ENCODE measurements at regions not wholly inside any gene's neighbourhood (a gene's known extent, or its start where the extent isn't known, plus 50 kb on each side); places are given as distances from the start of the nearest gene placed in this dataset.

DNA sequence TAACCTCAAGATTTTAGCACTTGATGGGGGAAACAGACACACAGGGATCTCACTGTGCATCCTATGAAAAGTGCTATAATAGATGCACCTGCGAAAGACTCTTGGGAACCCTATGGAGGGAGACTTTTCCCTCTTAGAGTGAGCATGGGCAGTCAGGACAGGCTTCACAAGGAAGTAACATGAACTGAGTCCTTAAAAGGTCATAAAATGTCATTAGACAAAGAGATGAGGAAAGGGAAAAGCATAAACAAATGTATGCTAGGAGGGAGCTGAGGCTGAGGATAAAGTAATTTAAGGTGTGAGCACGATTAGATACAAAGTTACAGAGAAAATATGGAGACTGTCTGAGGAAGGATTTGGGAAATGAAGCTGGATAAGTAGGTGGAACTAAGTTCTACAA, 60.6 kb upstream of the MIER3 start:
- Histone ChIP-seq H3K27me3 (ENCODE audit: control insufficient read depth in 2 of 2, insufficient read depth in 2 of 2, low read length in 2 of 2) (no peaks in the 10 kb centered on the region), H2AFZ (ENCODE audit: insufficient read depth, low read depth, low read length, poor library complexity, severe bottlenecking) (no peak overlapping the region), H3K4me1 (ENCODE audit: control insufficient read depth in 1 of 2, insufficient read depth in 2 of 2, low read length in 2 of 2) (no peaks in the 10 kb centered on the region), H3K79me2 (ENCODE audit: insufficient read depth, low read length) (no peaks in the 10 kb centered on the region), H4K20me1 (ENCODE audit: insufficient read depth, low read length) (no peaks in the 10 kb centered on the region), H3K36me3 (replicated peaks in 1 of 2; ENCODE audit: control insufficient read depth in 1 of 2, insufficient read depth in 2 of 2, low read length in 2 of 2) (no peaks in the 10 kb centered on the region), H3K4me3 (replicated peaks in 1 of 3; ENCODE audit: low read depth in 2 of 3, low read length in 3 of 3) (no peak overlapping the region), H3K9me3 (replicated peaks in 1 of 2; ENCODE audit: control insufficient read depth in 1 of 2, insufficient read depth in 1 of 2, low read length in 2 of 2) (no peaks in the 10 kb centered on the region), H3K27ac (ENCODE audit: low read depth in 1 of 2, low read length in 2 of 2) (no peak overlapping the region), H3K4me2 (replicated peaks; ENCODE audit: extremely low read depth, low read length, poor library complexity, severe bottlenecking) (no peak overlapping the region), H3K9ac (ENCODE audit: insufficient read depth, low read length, poor library complexity, severe bottlenecking) (no peak overlapping the region)
- 90% methylated on average over 2 of the region's 2 CpGs for WGBS (ENCODE audit: insufficient coverage)
- H3K4me3 Mint-ChIP-seq, result no peak overlapping the region
- H3K36me3 Mint-ChIP-seq, result no peaks in the 10 kb centered on the region
- TF ChIP-seq, protein P1, sequence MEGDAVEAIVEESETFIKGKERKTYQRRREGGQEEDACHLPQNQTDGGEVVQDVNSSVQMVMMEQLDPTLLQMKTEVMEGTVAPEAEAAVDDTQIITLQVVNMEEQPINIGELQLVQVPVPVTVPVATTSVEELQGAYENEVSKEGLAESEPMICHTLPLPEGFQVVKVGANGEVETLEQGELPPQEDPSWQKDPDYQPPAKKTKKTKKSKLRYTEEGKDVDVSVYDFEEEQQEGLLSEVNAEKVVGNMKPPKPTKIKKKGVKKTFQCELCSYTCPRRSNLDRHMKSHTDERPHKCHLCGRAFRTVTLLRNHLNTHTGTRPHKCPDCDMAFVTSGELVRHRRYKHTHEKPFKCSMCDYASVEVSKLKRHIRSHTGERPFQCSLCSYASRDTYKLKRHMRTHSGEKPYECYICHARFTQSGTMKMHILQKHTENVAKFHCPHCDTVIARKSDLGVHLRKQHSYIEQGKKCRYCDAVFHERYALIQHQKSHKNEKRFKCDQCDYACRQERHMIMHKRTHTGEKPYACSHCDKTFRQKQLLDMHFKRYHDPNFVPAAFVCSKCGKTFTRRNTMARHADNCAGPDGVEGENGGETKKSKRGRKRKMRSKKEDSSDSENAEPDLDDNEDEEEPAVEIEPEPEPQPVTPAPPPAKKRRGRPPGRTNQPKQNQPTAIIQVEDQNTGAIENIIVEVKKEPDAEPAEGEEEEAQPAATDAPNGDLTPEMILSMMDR (IDR thresholded peaks at IDR 0.05), result no peak
- peaks cover 2% of the 10 kb centered on the region for H3K4me1 Mint-ChIP-seq
- peaks cover 0 to 6% (median 0%) of the 10 kb centered on the region in 7 donors for H3K9me3 Mint-ChIP-seq
- DNase-seq, result no peak
- H3K27me3 Mint-ChIP-seq (ENCODE audit: low read depth in 3 of 3), result peaks cover 0 to 1% (median 0%) of the 10 kb centered on the region in 3 donors
- no peak overlapping the region for H3K27ac Mint-ChIP-seq
- intact Hi-C loops (cut with micrococcal nuclease), result no loop called here

DNA sequence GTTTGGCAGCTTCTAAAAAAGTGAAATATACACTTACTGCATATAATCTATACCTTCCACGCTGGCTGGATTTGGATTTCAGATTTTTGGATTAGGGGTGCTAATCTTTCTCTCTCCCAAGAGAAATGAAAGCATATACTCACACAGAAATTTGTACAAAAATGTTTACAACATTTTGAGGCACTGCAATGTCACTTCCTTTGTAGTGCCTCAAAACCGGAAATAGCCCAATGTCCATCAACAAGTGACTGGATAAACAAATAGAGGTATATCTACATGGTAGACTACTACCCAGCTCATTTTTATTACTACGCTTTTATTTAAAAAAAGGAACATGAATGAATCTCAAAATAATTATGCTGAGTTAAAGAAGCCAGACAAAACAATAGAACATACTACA, 74.0 kb upstream of the MIER3 start:
- Histone ChIP-seq H3K9ac (ENCODE audit: insufficient read depth, low read length, poor library complexity, severe bottlenecking) (no peak overlapping the region), H3K79me2 (ENCODE audit: insufficient read depth, low read length) (no peaks in the 10 kb centered on the region), H2AFZ (ENCODE audit: insufficient read depth, low read depth, low read length, poor library complexity, severe bottlenecking) (no peak overlapping the region), H3K4me1 (ENCODE audit: control insufficient read depth in 1 of 2, insufficient read depth in 2 of 2, low read length in 2 of 2) (peaks cover 5 to 10% of the 10 kb centered on the region in 2 donors), H3K36me3 (replicated peaks in 1 of 2; ENCODE audit: control insufficient read depth in 1 of 2, insufficient read depth in 2 of 2, low read length in 2 of 2) (no peaks in the 10 kb centered on the region), H4K20me1 (ENCODE audit: insufficient read depth, low read length) (no peaks in the 10 kb centered on the region), H3K27me3 (ENCODE audit: control insufficient read depth in 2 of 2, insufficient read depth in 2 of 2, low read length in 2 of 2) (no peaks in the 10 kb centered on the region), H3K27ac (ENCODE audit: low read depth in 1 of 2, low read length in 2 of 2) (no peak overlapping the region), H3K4me3 (replicated peaks in 1 of 3; ENCODE audit: low read depth in 2 of 3, low read length in 3 of 3) (no peak overlapping the region), H3K9me3 (replicated peaks in 1 of 2; ENCODE audit: control insufficient read depth in 1 of 2, insufficient read depth in 1 of 2, low read length in 2 of 2) (no peaks in the 10 kb centered on the region), H3K4me2 (replicated peaks; ENCODE audit: extremely low read depth, low read length, poor library complexity, severe bottlenecking) (no peak overlapping the region)
- Mint-ChIP-seq H3K27ac (no peak overlapping the region), H3K27me3 (ENCODE audit: low read depth in 3 of 3) (no peaks in the 10 kb centered on the region), H3K4me3 (no peak overlapping the region), H3K9me3 (peaks cover 0 to 6% (median 4%) of the 10 kb centered on the region in 7 donors), H3K36me3 (no peaks in the 10 kb centered on the region), H3K4me1 (peaks cover 11% of the 10 kb centered on the region)
- no peak for DNase-seq
- no CpG with 5 or more reads among the region's 3 CpGs for WGBS (ENCODE audit: insufficient coverage)
- TF ChIP-seq, protein P1 (IDR thresholded peaks at IDR 0.05), result no peak
- intact Hi-C loops (cut with micrococcal nuclease), result no loop called here

All from CD14-positive monocyte (primary cell).